ENCODE measurements at regions not wholly inside any gene's neighbourhood (a gene's known extent, or its start where the extent isn't known, plus 50 kb on each side); places are given as distances from the start of the nearest gene placed in this dataset.
"Not testable (repeated sequence)": the region's sequence is repeated elsewhere in the genome, so short reads cannot be mapped to it uniquely, and the experiment has no call there.

DNA sequence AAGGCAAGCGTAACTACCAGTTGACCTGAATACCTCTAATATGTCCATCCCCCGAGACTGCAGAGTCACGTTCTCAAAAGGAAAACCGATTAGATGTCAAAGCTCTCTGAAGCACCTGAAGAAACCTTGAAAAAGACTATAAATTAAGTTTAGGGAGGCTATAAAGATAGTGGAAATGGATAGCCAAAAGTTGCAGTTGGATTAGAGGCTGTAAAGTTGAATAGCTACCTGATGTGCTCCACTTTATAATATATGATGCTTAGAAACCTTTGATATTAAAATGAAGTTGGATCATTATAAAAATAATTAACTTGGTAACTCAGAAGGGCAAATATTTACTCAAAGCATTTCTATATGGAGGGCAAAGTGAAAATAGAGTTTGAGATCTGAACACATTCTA lies 506.6 kb upstream of the AGA start:
- DNase-seq (ENCODE audit: low read depth), result no peak

DNA sequence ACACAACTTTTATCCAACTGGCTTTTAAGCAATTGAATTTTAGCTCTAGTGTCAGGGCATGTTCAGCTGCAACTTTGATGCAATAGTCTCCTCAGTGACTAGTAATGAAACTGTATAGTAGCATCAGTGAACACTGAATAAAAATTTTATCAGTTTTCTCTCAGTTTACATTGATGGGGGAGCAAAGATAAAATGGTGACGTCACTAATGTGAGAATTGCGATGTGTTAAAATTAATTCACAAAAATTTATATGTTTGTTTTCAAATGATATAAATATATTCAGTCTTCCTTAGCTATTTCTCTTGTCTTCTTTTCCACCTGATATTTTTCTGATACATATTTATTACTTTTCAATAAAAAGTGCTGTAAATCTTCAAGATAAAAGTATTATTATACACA lies 508.8 kb upstream of the AGA start:
- DNase-seq (ENCODE audit: low read depth), result no peak

DNA sequence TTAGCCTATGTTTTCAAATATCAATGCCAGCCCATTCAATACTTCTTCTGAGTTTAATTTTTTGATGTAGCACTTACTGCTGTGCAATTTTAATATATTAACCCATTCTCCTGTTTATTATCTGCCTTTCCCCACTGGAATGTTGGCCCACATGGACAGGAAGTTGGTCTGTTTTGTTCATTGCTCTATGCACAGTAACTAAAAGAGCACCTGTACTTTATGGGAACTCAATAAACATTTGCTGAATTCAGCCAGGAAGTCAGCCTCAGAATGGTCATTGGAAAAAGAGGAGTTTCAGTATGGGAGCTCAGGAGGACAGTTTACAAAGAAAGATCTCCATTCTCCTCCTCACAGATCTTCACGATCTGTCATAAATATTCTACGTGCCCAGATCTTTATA lies 510.5 kb upstream of the AGA start:
- DNase-seq (ENCODE audit: low read depth), result no peak

DNA sequence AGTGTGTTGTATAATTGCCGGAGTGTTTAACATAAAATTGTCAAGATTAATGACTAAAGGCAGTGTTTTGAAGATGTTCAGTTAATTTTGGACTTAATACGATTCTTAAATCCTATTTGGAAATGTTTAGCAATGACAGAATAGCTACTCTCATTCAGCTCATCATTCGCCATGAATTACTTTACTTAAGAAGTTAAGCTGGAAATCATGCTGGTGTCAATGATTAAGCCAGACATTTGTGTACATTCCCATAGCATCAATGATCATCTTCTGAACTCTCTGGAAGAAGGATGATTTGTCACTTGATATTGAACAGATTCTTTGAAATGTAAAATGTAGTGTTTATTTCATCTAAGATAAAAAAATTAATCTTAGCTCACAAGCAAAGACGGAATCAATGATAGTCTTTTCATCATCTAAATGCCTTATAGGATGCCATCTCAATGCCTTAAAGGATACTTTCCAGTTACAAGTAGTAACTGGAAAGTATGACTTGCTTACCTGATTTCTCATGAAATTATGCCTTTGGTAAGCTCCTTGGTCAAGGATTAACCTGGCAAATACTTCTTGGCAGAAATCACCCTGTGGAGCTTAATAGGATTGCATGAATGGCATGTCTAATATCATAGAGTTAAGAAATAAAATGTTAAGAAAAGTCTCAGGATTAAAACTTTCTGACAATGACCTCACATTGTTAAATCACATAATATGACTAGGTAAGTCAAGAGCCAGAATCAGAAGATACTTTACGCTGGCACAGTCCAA lies 515.5 kb upstream of the AGA start:
- no peak for DNase-seq (ENCODE audit: low read depth)

DNA sequence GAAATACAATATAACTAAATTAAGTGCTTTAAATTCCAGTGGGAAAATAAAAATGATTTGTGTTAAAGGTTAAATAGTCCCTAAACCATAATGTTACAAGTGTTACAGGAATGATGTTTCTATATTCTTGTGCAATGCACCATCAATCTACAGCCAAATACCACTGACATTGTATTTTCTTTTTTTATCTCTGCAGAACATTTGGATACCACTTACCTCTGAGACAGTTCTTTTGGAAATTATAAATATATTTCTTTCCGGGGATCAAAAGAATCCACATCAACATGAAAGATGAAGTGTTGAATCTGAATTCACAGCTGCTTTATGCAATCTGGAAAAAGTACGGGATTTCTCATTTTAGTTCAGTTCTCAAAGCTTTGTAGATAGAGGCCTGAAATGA lies 518.3 kb upstream of the AGA start:
- no peak for DNase-seq (ENCODE audit: low read depth)

DNA sequence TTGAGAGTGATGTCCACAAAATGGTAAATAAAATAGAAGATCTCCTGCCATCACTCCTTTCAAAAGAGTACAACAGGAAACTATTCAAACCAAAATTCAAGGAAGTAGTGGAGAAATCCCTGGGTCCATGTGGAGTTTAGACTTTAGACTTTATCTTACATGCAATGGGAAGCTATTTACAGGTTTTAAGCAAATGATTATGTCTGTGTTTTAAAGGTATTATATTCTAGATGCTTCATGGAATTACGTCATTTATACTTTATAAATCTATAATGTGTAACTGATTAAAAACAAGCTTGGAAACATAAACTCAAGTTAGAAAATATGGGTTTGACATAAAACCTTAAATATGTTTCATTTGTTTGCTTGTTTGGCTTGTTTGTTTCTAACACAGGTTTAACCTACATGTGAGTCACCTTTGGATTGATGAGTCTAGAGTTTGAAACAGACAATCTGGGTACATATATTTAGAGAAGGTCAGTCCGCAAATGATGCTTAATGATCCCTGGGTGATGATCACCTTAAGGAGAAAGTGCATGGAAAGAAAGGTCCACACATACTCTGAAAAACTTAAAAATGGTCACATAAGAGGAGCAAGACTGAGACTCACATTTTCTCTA lies 519.6 kb upstream of the AGA start:
- no peak for DNase-seq (ENCODE audit: low read depth)

DNA sequence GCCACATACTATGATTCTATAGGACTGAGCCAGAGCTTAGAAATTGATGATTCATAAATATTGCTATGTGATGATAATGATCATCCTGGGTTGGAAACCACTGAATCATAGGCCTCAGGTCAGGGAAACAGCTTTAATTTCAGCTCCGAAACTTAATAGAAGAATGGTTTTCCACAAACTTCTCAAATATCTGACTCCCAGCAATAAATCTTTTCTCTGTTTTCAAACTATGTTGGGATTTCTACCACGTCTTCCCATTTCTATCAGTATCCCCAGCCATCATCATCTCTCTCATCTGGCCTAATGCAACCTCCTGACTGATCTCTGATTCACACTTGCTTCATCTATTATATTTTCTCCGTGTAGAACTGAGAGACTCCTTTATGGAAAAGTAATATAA lies 521.8 kb upstream of the AGA start:
- no peak for DNase-seq (ENCODE audit: low read depth)

DNA sequence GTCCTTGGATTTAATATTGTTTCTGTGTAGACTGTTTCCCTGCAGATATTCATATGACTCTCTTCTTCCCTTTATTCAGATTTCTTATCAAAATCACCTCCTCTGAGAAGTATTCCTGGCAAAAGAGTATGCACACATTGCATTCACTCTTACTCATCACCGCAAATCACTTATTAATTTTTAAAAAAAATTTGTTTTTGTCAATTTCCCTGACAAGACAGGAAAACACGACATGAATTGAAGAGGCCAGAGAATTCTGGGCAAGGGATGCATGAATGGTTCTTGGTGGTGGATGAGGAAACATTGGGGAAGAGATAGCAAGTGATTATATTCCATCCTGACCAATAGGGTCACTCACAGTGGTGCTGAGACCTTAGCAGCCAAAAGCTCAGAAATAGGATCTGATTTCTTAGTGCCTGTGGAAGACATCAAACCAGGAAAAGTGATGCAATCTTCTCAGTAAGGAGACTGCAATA lies 522.5 kb upstream of the AGA start:
- DNase-seq (ENCODE audit: low read depth), result no peak

DNA sequence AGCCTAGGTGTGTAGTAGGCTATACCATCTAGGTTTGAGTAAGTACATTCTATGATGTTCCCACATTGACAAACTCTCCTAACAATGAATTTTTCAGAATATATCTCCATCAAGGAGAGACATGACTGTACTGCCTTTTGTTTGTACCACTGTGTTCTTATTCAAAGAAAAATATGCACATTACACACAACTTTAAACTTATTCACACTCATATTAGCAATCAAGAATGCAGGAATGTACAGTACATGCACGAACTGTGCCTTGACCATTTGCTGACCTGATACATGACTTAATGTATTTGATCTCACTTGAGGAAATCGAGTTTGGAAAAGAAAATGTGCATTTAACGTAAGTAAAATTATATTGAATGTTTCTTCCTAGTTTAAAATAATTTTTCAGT lies 525.1 kb upstream of the AGA start:
- no peak for DNase-seq (ENCODE audit: low read depth)

DNA sequence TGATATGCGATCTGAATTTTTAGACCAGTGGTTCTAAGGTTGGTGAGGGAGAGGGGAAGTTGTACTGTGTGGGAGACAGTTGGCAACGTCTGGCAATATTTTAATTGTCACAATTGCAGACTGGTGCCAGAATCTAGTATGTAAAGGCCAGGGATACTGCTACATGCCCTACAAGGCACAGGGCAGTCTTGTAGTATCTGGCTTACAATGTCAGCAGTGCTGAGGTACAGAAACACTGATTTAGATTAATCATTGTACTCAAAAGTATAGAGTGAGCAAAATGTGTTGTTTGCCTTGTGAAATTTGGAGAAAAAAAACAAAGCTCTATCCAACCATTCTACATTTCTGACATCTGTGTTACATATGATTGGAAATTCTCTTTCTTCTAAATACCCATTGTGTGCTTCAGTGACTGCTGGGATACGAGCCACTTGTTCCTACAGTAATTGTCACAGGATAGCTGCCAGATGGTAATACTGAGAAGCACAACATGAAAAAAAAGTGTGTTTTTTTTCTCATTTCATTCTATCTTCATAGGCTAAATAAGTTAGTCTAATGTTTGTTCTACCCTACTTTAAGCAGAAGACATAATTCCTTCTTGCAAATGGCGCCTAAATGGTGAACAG lies 526.7 kb upstream of the AGA start:
- DNase-seq (ENCODE audit: low read depth), result no peak

DNA sequence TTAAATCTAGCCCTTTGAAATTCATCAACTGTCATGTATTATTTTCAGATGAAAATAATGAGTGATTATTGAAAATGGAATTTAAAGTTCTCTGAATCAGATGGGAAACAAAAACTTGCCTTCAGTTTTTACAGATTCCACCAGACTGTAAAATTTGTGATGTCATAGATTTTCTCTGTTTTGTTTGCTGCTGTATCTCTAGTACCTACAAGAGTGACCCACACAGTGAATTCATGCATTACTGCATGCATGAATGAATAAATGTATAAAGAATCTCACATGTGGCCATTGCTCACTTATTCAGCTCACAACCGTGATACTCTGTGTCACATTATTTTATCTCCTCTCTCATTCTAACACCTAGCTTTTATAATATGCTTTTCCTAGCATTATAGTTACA lies 532.2 kb upstream of the AGA start:
- DNase-seq (ENCODE audit: low read depth), result no peak

DNA sequence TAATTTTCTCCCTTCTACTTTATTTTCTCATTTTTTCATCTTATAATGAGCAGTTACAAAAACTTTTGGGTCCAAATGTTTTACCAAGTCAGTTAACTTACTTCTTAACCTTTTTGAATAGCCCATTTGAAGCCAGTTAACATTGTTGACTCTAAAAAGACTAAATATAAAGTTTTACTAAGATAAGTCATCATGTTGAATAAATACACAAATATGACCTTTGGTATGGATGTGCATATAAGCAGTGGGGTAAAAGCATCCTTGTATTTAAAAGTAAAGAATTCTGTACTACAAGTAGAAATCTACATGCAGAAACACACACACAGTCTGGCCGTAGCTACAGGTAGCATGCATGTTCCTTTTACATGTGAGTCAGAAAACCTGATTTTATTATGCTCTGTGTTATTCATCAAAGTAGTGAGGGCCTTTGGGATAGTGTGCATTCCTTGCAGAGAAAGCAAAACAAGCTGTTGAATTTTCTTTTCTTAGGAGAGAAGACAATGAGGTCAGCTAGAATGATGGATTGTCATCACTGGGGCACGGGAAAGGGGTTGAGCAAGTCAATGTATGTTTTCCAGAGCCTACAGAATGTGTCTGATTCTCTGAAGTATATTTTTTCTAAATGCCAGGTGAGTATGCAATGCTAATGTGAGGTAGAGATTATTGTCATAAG lies 533.2 kb upstream of the AGA start:
- no peak for DNase-seq (ENCODE audit: low read depth)

DNA sequence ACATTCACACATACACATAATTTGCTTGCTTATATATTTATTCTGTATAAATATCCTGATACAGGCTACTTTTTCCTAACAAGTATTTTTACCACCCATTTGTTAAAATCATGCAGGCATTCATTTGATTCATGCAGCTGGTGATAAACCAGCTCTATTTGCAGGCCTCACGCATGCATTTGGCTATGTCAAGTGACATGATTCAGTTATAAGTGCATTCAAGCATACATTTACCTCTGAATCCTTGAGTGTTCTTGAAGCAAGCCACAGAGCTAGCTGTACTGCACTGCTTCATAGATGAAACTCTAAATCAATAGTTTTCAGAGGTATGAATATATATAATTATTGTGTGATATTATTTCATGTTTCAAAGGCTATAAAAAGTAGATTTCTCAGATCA lies 544.0 kb upstream of the AGA start:
- no peak for DNase-seq (ENCODE audit: low read depth)

DNA sequence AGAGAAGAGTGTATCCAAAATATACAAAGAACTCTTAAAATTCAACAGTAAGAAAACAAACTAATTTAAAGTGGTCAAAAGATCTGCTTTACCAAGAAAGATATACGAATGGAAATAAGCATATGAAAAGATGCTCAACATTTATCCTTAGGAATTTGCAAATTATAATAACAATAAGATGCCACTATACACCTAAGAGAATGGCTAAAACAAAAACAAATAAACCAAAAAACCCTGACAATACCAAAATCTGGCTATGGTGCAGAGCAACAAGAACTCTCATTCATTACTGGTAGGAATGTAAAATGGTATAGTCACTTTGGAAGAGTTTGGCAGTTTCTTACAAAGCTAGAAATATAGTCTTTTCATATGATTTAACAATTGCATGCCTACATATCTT lies 545.7 kb upstream of the AGA start:
- no peak for DNase-seq (ENCODE audit: low read depth)

DNA sequence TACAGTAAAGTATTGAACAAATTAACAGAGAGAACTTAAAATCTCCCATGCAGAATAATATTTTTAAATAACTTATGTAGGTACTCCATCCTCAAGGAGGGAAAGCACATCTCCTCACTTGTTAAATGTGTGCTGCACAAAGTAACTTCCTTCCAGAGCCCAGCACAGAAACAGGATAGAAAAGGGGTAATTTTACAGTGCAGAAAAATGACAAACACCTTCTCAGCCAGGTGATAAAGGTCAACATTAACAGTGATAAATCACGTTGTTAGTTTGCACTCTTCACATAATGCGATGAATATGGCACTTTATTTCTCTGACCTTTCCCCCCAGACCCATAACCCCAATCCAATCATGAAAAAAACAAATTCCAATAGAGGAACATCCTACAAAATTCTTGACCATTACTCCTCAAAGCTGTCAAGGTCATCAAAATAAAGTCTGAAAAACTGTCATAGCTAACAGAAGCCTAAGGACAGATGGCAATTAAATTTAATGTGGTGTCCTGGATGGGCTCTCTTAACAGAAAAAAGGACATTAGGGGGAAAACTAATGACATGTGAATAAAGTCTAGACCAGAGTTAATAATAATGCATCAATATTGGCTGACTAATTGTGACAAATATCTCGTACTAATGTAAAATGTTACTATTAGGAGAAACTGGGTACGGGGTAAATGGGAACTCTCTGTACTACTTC lies 547.4 kb upstream of the AGA start:
- DNase-seq (ENCODE audit: low read depth), result no peak

DNA sequence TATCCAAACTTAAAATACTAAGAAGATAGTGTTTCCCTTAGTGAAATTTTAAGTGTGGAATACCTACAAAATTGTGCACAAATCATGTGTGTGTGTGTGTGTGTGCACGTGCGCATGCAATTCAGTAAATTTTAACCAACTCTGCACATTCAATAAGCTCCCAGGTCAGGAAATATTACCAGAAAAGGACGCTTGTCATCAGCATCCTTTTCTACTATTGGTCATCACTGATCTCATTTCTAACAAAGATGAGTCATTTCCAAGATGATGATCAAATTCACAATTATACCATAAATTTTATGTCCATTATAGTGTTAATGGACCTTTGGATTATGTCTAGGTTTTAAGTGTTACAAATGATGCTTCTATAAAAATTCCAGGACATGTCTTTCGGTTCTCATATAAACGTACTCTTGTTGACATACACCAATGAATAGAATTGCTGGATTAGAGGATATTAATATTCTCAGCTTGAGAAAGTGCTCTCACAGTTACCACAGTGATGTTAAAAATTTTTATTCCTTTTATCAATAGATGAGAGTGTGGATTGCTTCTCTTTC lies 560.9 kb upstream of the AGA start:
- no peak for DNase-seq (ENCODE audit: low read depth)

DNA sequence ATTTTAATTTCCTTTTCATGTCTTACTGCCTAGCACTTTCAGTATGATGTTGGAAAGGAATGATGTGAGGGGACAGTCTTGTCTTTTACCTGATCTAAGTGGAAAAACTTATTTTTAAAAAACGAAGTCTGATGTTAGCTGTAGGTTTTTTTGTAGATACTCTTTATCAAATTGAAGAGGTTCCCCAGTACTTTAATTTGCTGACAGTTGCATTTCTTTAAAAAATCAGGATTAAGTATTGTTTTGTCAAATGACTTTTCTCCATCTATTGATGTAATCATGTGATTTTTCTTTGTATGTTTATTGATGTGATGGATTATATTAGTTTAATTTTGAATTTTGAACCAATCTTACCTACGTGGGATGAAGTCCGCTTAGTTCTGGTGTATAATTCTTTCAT lies 568.4 kb upstream of the AGA start:
- no peak for DNase-seq (ENCODE audit: low read depth)

DNA sequence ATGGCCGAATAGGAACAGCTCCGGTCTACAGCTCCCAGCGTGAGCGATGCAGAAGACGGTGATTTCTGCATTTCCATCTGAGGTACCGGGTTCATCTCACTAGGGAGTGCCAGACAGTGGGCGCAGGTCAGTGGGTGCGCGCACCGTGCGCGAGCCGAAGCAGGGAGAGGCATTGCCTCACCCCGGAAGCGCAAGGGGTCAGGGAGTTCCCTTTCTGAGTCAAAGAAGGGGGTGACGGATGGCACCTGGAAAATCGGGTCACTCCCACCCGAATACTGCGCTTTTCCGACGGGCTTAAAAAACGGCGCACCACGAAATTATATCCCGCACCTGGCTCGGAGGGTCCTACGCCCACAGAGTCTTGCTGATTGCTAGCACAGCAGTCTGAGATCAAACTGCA lies 572.8 kb upstream of the AGA start:
- not testable (repeated sequence) for DNase-seq (ENCODE audit: low read depth)

DNA sequence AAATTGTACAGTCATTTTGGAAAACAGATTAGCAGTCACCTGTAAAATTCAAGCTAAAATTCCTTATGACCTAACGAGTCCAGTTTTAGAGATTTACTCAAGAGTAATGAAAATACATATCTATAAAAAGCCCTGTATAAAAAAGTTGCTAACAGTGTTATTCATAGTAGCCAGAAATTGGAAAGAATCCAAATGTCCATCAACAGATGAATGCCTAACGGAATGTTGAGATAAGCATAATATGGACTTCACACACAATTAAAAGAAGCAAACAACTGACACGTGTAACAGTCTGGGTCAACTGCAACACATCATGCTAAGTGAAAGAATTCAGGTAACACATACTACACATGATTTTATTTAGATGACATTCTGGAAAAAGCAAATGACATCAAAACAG lies 584.8 kb upstream of the AGA start:
- DNase-seq (ENCODE audit: low read depth), result no peak

DNA sequence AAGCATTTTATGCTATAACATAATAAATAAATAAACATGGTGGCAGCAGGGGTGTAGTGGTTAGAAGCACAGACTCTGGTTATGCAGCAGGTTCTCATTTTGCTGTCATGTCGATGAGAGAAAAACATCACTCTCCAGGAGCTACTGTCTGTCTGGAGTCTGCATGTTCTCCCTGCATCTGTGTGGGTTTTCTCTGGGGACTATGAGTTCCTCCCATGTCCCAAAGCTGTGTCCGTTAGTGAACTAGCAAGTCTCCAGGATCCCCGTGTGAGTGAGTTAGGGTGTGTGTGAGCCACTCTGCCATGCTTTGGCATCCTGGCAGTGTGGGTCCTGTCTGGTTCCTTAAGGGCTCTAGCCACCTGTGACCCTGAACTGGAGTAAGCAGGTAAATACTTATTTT lies 585.6 kb upstream of the AGA start:
- DNase-seq (ENCODE audit: low read depth), result no peak

DNA sequence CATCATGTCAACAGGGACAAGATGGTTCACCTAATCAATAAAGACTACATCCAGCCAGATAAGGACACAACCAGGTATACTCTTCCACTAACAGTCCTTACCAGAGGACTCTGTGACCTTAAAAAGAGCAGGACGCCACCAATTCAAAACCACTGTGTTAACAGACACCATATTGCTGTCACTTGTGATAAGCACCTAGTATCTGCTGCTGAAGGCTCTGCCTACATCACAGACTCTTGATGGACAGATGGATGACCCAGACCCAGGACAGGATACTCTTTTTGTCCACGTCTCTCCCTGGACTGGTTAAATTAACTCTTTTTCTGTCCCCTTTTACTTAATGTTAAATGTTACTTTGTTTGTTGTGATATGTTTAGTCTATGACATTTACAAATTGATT lies 586.2 kb upstream of the AGA start:
- no peak for DNase-seq (ENCODE audit: low read depth)

All from activated T-cell treated with anti-CD3 and anti-CD28 coated beads for 24 hours (primary cell).